Spleen (tissue), 11 donors: ENCODE measurements at regions not wholly inside any gene's neighbourhood (a gene's known extent, or its start where the extent isn't known, plus 50 kb on each side); places are given as distances from the start of the nearest gene placed in this dataset.

Source experiments
- DNase-seq: peaks from one replicate; pipeline ENCODE4 v3.0.0-alpha.2; 2020
- H3K27ac ChIP-seq, 8 donors: fragments of 200-600 bp; sonication (generic) in 7 of 8; 1 replicate in 4 of 8; 2 replicates in 4 of 8; pipeline versions ENCODE4 v1.5.0 to v1.8.0; 2016 to 2021; ENCODE audit warnings: inconsistent platforms in 4 of 8, mild to moderate bottlenecking in 4 of 8, moderate library complexity in 1 of 8
- H3K27me3 ChIP-seq, 7 donors: fragments of 200-600 bp; sonication (generic) in 6 of 7; replicated peaks in 1 of 7; 1 replicate in 4 of 7; 2 replicates in 3 of 7; pipeline versions ENCODE4 v1.5.0 to v1.8.0; 2016 to 2021; ENCODE audit warnings: inconsistent platforms in 3 of 7, mild to moderate bottlenecking in 1 of 7
- H3K36me3 ChIP-seq, 6 donors: fragments of 200-600 bp; sonication (generic) in 5 of 6; 1 replicate in 4 of 6; 2 replicates in 2 of 6; pipeline versions ENCODE4 v1.5.0 to v1.8.0; 2016 to 2021; ENCODE audit warnings: inconsistent platforms in 2 of 6
- H3K4me1 ChIP-seq, 6 donors: fragments of 200-600 bp; sonication (generic) in 5 of 6; 1 replicate in 3 of 6; 2 replicates in 3 of 6; pipeline versions ENCODE4 v1.5.0 to v1.8.0; 2016 to 2021; ENCODE audit warnings: inconsistent platforms in 3 of 6
- H3K4me3 ChIP-seq, 8 donors: fragments of 200-600 bp; sonication (generic) in 7 of 8; 1 replicate in 4 of 8; 2 replicates in 4 of 8; pipeline versions ENCODE4 v1.5.0 to v1.8.0; 2016 to 2021; ENCODE audit warnings: inconsistent platforms in 4 of 8, mild to moderate bottlenecking in 4 of 8, moderate library complexity in 2 of 8
- H3K9me3 ChIP-seq, 8 donors: fragments of 200-600 bp; sonication (generic) in 7 of 8; 1 replicate in 4 of 8; 2 replicates in 4 of 8; pipeline versions ENCODE4 v1.5.0 to v1.8.0; 2016 to 2021; ENCODE audit warnings: inconsistent platforms in 4 of 8
- CTCF ChIP-seq, 11 experiments: fragments of 200-600 bp in 7 of 11; fragments of 450-650 bp in 4 of 11; sonication (generic) in 4 of 11; IDR thresholded peaks in 8 of 11; conservative IDR thresholded peaks in 3 of 11; 1 replicate in 7 of 11; 2 replicates in 4 of 11; pipeline versions ENCODE4 v1.4.0 to v1.8.0; 2016 to 2021; ENCODE audit warnings: antibody characterized with exemption in 11 of 11, inconsistent platforms in 4 of 11, mild to moderate bottlenecking in 1 of 11
- POLR2A ChIP-seq, 3 donors: fragments of 450-650 bp; IDR thresholded peaks; one replicate each; pipeline ENCODE4 v1.5.1; 2017; ENCODE audit warnings: antibody characterized with exemption in 3 of 3, mild to moderate bottlenecking in 1 of 3
- POLR2AphosphoS5 ChIP-seq, 3 donors: sonication (generic); formaldehyde crosslinking; IDR thresholded peaks; one replicate each; pipeline ENCODE4 v1.5.1; 2017; ENCODE audit warnings: antibody characterized with exemption in 3 of 3
- WGBS, 5 donors: extraction: QIAGEN DNeasy Blood & Tissue Kit in 3 of 5; methylation state at CpG; one replicate each; pipeline versions ENCODE4 v1.1.5 to v1.1.7; 2013 to 2018; 5-methylcytosine and 5-hydroxymethylcytosine counted together
- intact Hi-C: fragments of 100-400 bp; cut with DNase I; formaldehyde crosslinking; loops from one replicate; pipeline ENCODE4 v1.15.0; 2023; ENCODE audit warnings: low total_unique reads
- donor health status: healthy with polysubstance abuse.
- donor health status: DM: no; HTN: no; CAD: no; lungs with moderate emphysema.
- donor health status: DM: no; HTN: no; CAD: no.
- donor health status: Bipolar disorder and iron deficiency.
- donor health status: healthy.
- donor health status: DM: no; HTN: no; CAD: no.
- donor health status: DM: yes; HTN: yes; CAD: no.

- no peak for DNase-seq
- no peak for TF ChIP-seq POLR2A (IDR thresholded peaks at IDR 0.05)
- no peak for TF ChIP-seq CTCF (IDR thresholded peaks at IDR 0.05 in 8 of 11, conservative IDR thresholded peaks at IDR 0.05 in 3 of 11)
- no peak for TF ChIP-seq POLR2AphosphoS5 (IDR thresholded peaks at IDR 0.05)
- intact Hi-C loops: no loop called here
- Histone ChIP-seq H3K9me3 (peaks cover 0 to 16% (median 0%) of the 10 kb centered on the region in 8 donors), H3K27me3 (no peaks in the 10 kb centered on the region), H3K4me1 (no peaks in the 10 kb centered on the region), H3K27ac (no peak overlapping the region), H3K4me3 (no peak overlapping the region), H3K36me3 (no peaks in the 10 kb centered on the region)
- 76 to 92% (median 87%) methylated on average over 3 of the region's 3 CpGs for WGBS, 5 donors
Observed at GRCh38 chr5:171562822-171563221, 143.4 kb downstream of the FGF18 start.

GRCh38 chr5:171568389-171568788 is 148.9 kb downstream of the FGF18 start:
- Histone ChIP-seq H3K36me3 (no peaks in the 10 kb centered on the region), H3K9me3 (peaks cover 0 to 46% (median 29%) of the 10 kb centered on the region in 8 donors), H3K27ac (no peak overlapping the region), H3K27me3 (no peaks in the 10 kb centered on the region), H3K4me1 (no peaks in the 10 kb centered on the region), H3K4me3 (no peak overlapping the region)
- intact Hi-C loops: no loop called here
- WGBS, 5 donors: 72 to 90% (median 74%) methylated on average over 1 of the region's 1 CpG
- no peak for TF ChIP-seq POLR2A (IDR thresholded peaks at IDR 0.05)
- no peak for TF ChIP-seq POLR2AphosphoS5 (IDR thresholded peaks at IDR 0.05)
- no peak for TF ChIP-seq CTCF (IDR thresholded peaks at IDR 0.05 in 8 of 11, conservative IDR thresholded peaks at IDR 0.05 in 3 of 11)
- DNase-seq: no peak

GRCh38 chr5:171569065-171569712 is 149.7 kb downstream of the FGF18 start:
- H3K27me3 ChIP-seq: no peaks in the 10 kb centered on the region
- no peak overlapping the region for H3K27ac ChIP-seq
- no peak for TF ChIP-seq CTCF (IDR thresholded peaks at IDR 0.05 in 8 of 11, conservative IDR thresholded peaks at IDR 0.05 in 3 of 11)
- no peak for TF ChIP-seq POLR2AphosphoS5 (IDR thresholded peaks at IDR 0.05)
- TF ChIP-seq POLR2A (IDR thresholded peaks at IDR 0.05): no peak
- DNase-seq: no peak
- H3K4me3 ChIP-seq: no peak overlapping the region
- H3K4me1 ChIP-seq: no peaks in the 10 kb centered on the region
- H3K9me3 ChIP-seq: peaks cover 0 to 46% (median 29%) of the 10 kb centered on the region in 8 donors
- intact Hi-C loops: no loop called here
- WGBS, 5 donors: 0 to 75% (median 0%) methylated on average over 1 of the region's 1 CpG
- H3K36me3 ChIP-seq: no peaks in the 10 kb centered on the region

DNA sequence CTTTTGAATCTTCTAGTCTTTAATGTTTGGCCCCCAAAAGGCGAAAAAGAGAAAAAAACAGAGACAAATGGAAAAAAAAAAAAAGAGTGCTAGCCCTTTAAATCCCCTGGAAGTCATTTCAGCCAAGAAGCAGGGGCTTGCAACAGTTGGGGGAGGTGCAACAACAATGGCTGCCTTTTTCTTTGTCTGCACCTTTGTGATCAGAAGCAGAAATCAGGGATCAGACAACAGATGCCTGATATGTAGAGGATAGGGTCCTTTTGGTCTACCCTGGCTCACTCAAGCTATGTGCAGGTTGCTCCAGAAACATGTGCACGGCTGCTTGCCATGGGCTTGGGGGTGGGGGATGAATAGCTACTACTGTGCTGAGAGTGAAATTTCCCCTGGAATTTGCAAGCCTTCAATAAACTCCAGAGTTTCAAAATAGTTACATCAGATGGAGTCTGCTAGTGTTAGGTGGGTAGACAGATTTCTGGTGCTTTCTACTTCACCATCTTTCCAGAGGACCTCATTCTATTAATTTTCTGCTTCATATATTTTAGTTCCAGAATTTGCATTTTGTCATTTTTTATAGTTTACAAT is 150.9 kb downstream of the FGF18 start:
- Histone ChIP-seq H3K27me3 (peaks cover 0 to 5% (median 0%) of the 10 kb centered on the region in 7 donors), H3K36me3 (no peaks in the 10 kb centered on the region), H3K9me3 (peaks cover 0 to 46% (median 29%) of the 10 kb centered on the region in 8 donors), H3K4me1 (no peaks in the 10 kb centered on the region), H3K27ac (no peak overlapping the region), H3K4me3 (no peak overlapping the region)
- no peak for DNase-seq
- intact Hi-C loops: no loop called here
- TF ChIP-seq POLR2A (IDR thresholded peaks at IDR 0.05) (no peak), CTCF (IDR thresholded peaks at IDR 0.05 in 8 of 11, conservative IDR thresholded peaks at IDR 0.05 in 3 of 11) (no peak), POLR2AphosphoS5 (IDR thresholded peaks at IDR 0.05) (no peak)
- 75 to 85% (median 81%) methylated on average over 2 of the region's 2 CpGs for WGBS, 5 donors
